Breast epithelium (tissue), 3 donors: ENCODE measurements at regions not wholly inside any gene's neighbourhood (a gene's known extent, or its start where the extent isn't known, plus 50 kb on each side); places are given as distances from the start of the nearest gene placed in this dataset.

ENCODE experiments used
- POLR2A ChIP-seq: fragments of 450-650 bp; IDR thresholded peaks from one replicate; pipeline ENCODE4 v1.6.1; 2016; ENCODE audit warnings: antibody characterized with exemption, mild to moderate bottlenecking, moderate library complexity
- POLR2AphosphoS5 ChIP-seq, 3 donors: sonication (generic); formaldehyde crosslinking; IDR thresholded peaks; one replicate each; pipeline ENCODE4 v1.6.1; 2017; ENCODE audit warnings: antibody characterized with exemption in 3 of 3
- TF ChIP-seq, protein P1 (sequence below), 3 donors: fragments of 450-650 bp; IDR thresholded peaks; one replicate each; pipeline ENCODE4 v1.5.1; 2016 to 2017; ENCODE audit warnings: antibody characterized with exemption in 3 of 3, mild to moderate bottlenecking in 3 of 3, moderate library complexity in 3 of 3

DNA sequence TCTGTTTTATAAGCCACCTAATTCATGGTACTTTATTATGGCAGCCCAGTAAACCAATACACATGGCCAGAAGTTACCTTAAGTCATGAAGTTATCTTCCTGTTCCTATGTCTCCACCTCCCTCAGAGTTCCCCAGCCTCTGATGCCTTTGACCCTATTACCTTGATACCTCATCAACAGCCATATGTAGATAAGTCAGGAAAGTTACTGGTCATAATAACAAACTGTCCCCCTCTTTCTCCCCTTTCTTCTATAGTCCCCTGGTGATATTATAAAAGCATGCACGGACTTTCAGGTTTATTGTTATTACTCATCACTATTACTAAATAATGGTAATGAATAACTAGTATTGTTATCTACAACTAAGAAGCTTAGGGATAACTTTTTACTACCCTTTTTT, 168.9 kb upstream of the FER start:
- TF ChIP-seq, protein P1, sequence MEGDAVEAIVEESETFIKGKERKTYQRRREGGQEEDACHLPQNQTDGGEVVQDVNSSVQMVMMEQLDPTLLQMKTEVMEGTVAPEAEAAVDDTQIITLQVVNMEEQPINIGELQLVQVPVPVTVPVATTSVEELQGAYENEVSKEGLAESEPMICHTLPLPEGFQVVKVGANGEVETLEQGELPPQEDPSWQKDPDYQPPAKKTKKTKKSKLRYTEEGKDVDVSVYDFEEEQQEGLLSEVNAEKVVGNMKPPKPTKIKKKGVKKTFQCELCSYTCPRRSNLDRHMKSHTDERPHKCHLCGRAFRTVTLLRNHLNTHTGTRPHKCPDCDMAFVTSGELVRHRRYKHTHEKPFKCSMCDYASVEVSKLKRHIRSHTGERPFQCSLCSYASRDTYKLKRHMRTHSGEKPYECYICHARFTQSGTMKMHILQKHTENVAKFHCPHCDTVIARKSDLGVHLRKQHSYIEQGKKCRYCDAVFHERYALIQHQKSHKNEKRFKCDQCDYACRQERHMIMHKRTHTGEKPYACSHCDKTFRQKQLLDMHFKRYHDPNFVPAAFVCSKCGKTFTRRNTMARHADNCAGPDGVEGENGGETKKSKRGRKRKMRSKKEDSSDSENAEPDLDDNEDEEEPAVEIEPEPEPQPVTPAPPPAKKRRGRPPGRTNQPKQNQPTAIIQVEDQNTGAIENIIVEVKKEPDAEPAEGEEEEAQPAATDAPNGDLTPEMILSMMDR (IDR thresholded peaks at IDR 0.05) = no peak
- TF ChIP-seq POLR2AphosphoS5 (IDR thresholded peaks at IDR 0.05) (no peak), POLR2A (no peak)
